Ascending aorta (tissue), 2 donors: ENCODE measurements at regions not wholly inside any gene's neighbourhood (a gene's known extent, or its start where the extent isn't known, plus 50 kb on each side); places are given as distances from the start of the nearest gene placed in this dataset.

Source experiments
- DNase-seq, 2 donors: peaks; one replicate each; pipeline ENCODE4 v3.0.0-alpha.2; 2019; ENCODE audit warnings: low spot score in 2 of 2
- H3K27ac ChIP-seq, 2 donors: fragments of 200-600 bp; sonication (generic); one replicate each; pipeline ENCODE4 v1.5.1; 2016 to 2017; ENCODE audit warnings: mild to moderate bottlenecking in 1 of 2
- H3K27me3 ChIP-seq: fragments of 200-600 bp; sonication (generic); one replicate; pipeline ENCODE4 v1.5.1; 2017
- H3K36me3 ChIP-seq, 2 donors: fragments of 200-600 bp; sonication (generic); one replicate each; pipeline ENCODE4 v1.5.1; 2016
- H3K4me1 ChIP-seq, 2 donors: fragments of 200-600 bp; sonication (generic); one replicate each; pipeline ENCODE4 v1.5.1; 2016 to 2017; ENCODE audit warnings: mild to moderate bottlenecking in 1 of 2
- H3K4me3 ChIP-seq, 2 donors: fragments of 200-600 bp; sonication (generic); one replicate each; pipeline ENCODE4 v1.5.1; 2016 to 2017; ENCODE audit warnings: mild to moderate bottlenecking in 1 of 2
- H3K9me3 ChIP-seq, 2 donors: fragments of 200-600 bp; sonication (generic); one replicate each; pipeline ENCODE4 v1.5.1; 2016
- intact Hi-C: fragments of 100-400 bp; cut with DNase I; formaldehyde crosslinking; loops from one replicate; pipeline ENCODE4 v1.15.1; 2023
- TF ChIP-seq, protein P1 (sequence below), 3 experiments: fragments of 200-600 bp in 2 of 3; fragments of 450-650 bp in 1 of 3; sonication (generic) in 2 of 3; IDR thresholded peaks; one replicate each; pipeline ENCODE4 v1.5.1; 2016 to 2019; ENCODE audit warnings: antibody characterized with exemption in 3 of 3, mild to moderate bottlenecking in 1 of 3, moderate library complexity in 1 of 3

DNA sequence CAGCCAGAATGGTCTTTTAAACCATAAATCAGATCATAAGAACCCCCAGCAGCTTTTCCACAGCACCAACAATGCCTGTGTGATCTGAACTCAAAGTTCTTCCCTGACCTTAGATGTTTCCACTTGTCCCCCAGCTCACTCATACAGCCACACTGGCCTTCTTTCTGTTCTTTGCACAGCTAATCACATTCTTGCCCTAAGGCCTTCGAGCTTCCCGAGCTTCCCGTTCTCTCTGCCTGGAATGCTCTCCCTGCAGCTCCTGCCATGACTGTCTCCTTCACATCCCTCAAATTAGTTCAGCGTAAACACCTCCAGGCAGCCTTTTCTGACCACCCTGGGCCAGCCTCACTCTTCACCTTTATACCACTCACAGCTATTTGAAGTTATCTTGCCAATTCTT lies 166.8 kb upstream of the NFE2L3 start:
- Histone ChIP-seq H3K4me3 (no peak overlapping the region), H3K27me3 (no peaks in the 10 kb centered on the region), H3K4me1 (no peaks in the 10 kb centered on the region), H3K27ac (no peak overlapping the region), H3K9me3 (no peaks in the 10 kb centered on the region), H3K36me3 (no peaks in the 10 kb centered on the region)
- DNase-seq, result no peak
- TF ChIP-seq, protein P1, sequence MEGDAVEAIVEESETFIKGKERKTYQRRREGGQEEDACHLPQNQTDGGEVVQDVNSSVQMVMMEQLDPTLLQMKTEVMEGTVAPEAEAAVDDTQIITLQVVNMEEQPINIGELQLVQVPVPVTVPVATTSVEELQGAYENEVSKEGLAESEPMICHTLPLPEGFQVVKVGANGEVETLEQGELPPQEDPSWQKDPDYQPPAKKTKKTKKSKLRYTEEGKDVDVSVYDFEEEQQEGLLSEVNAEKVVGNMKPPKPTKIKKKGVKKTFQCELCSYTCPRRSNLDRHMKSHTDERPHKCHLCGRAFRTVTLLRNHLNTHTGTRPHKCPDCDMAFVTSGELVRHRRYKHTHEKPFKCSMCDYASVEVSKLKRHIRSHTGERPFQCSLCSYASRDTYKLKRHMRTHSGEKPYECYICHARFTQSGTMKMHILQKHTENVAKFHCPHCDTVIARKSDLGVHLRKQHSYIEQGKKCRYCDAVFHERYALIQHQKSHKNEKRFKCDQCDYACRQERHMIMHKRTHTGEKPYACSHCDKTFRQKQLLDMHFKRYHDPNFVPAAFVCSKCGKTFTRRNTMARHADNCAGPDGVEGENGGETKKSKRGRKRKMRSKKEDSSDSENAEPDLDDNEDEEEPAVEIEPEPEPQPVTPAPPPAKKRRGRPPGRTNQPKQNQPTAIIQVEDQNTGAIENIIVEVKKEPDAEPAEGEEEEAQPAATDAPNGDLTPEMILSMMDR (IDR thresholded peaks at IDR 0.05), result no peak
- intact Hi-C loops, result loop anchor here (10.0 kb wide), 1 partner anchor 70 kb away; no protein-coding TSS in a partner anchor

DNA sequence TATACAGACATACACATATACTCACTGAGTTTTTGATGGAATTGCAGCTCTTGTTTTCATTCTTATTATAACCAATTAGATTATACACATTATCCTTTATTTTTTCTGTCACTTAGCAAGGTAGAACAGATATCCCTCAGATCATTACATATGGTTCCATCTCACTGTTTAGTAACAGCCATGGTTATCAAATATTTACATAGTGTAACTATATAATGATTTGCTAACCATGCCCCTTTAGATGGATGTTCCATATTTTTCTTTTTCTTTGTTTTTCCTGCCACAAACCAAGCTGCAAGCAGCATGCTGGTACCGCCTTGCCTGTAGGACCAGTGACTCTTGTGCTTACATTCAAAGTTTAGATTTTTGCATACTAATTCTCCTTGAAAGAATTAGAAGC lies 163.4 kb upstream of the NFE2L3 start:
- no peaks in the 10 kb centered on the region for H3K4me1 ChIP-seq
- DNase-seq, result no peak
- intact Hi-C loops, result loop anchor here (10.0 kb wide), 1 partner anchor 66 kb away; no protein-coding TSS in a partner anchor

DNA sequence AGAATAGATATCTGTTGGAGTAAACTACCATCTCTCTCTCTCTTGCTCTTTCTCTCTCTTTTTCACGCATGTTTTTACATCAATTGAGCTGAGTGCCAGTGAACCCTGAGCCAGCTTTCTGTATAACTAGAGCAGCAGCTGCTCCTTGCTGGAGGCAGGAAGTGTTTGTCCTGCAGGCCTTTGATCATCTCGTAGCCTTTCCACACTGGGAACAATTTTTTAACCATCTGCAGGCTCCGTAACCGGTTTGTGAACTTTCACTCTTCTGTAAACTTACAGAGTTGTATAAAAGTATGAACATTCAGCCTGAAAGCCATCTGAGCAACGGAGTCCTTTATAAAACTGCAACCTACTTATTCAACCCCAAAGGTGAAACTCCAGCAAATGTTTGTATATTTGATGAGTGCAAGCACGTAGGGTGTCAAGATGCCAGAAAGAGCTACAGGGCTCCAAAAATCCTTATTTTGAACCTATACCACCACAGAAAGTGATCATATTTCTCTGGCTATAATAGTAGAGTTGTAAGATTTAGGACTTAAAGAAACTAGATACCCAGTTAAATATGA lies 162.8 kb upstream of the NFE2L3 start:
- H3K4me1 ChIP-seq, result no peaks in the 10 kb centered on the region
- no peak overlapping the region for H3K27ac ChIP-seq
- no peaks in the 10 kb centered on the region for H3K27me3 ChIP-seq
- no peak overlapping the region for H3K4me3 ChIP-seq
- no peaks in the 10 kb centered on the region for H3K36me3 ChIP-seq
- no peak for DNase-seq
- H3K9me3 ChIP-seq, result no peaks in the 10 kb centered on the region
- TF ChIP-seq, protein P1 (IDR thresholded peaks at IDR 0.05), result no peak
- intact Hi-C loops, result loop anchor here (10.0 kb wide), 1 partner anchor 66 kb away; no protein-coding TSS in a partner anchor

More for the DNA sequence above, 163.4 kb upstream of the NFE2L3 start:
- H3K27ac ChIP-seq, result no peak overlapping the region
- H3K4me3 ChIP-seq, result no peak overlapping the region
- H3K9me3 ChIP-seq, result no peaks in the 10 kb centered on the region
- TF ChIP-seq, protein P1 (IDR thresholded peaks at IDR 0.05), result no peak
- H3K27me3 ChIP-seq, result no peaks in the 10 kb centered on the region
- H3K36me3 ChIP-seq, result no peaks in the 10 kb centered on the region

DNA sequence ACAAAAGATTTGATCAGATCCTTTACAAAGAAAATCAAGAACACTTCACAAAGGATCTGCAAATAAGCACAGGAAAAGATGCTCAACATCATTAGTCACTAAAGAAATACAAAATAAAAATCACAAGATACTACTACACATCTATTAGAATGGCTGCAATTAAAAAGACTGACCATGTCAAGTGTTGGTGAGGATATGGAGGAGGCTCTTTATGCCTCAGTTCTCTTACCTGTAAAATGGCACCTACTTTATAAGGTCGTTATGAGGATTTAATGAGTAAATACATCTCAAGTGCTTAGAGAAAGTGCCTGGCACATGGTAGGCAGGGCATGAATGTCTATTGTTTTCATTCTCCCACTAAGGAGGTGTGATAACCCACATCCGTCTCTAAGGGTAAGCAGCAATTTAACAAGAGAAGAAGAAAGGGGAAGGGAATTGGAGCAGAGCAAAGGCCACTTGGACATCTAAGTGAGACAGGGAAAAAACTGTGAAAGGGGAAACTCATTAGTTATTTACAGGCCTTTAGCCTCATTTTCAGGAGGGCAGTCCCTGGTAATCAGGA lies 157.5 kb upstream of the NFE2L3 start:
- no peak overlapping the region for H3K4me3 ChIP-seq
- H3K27ac ChIP-seq, result no peak overlapping the region
- no peak for DNase-seq
- H3K27me3 ChIP-seq, result no peaks in the 10 kb centered on the region
- H3K9me3 ChIP-seq, result no peaks in the 10 kb centered on the region
- H3K4me1 ChIP-seq, result no peaks in the 10 kb centered on the region
- H3K36me3 ChIP-seq, result no peaks in the 10 kb centered on the region
- TF ChIP-seq, protein P1 (IDR thresholded peaks at IDR 0.05), result no peak
- intact Hi-C loops, result no loop called here

DNA sequence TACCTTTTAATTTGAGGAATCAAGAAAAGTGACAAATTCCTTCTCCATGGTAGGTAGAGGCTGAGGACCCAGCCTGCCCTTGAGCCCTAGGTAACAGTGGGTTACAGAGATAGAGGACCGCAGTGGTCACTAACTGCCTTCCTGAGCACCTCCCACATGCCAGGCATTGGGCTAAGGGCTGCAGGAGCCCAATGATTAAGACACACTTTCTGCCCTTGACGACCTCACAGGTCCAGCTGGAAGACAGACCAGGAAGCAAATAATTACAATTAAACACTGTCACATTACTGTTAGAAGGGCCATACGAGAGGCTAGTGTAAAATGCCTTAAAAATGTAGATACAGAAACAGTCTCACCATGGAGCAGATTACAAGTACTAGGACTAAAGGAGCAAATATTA lies 156.8 kb upstream of the NFE2L3 start:
- intact Hi-C loops, result no loop called here
- no peak overlapping the region for H3K27ac ChIP-seq
- H3K9me3 ChIP-seq, result no peaks in the 10 kb centered on the region
- H3K36me3 ChIP-seq, result no peaks in the 10 kb centered on the region
- H3K4me1 ChIP-seq, result no peaks in the 10 kb centered on the region
- no peak overlapping the region for H3K4me3 ChIP-seq
- TF ChIP-seq, protein P1 (IDR thresholded peaks at IDR 0.05), result no peak
- H3K27me3 ChIP-seq, result no peaks in the 10 kb centered on the region
- DNase-seq, result no peak
